Ovary (tissue), 7 donors: ENCODE measurements at regions not wholly inside any gene's neighbourhood (a gene's known extent, or its start where the extent isn't known, plus 50 kb on each side); places are given as distances from the start of the nearest gene placed in this dataset.

Experiments used
- DNase-seq, 5 donors: peaks; one replicate each; pipeline ENCODE4 v3.0.0-alpha.2; 2019 to 2020
- H3K27ac ChIP-seq, 2 donors: fragments of 200-600 bp; one replicate each; pipeline versions ENCODE4 v1.5.1 to v1.8.0; 2019 to 2022
- H3K27me3 ChIP-seq: fragments of 200-600 bp; one replicate; pipeline ENCODE4 v1.8.0; 2022
- H3K36me3 ChIP-seq: fragments of 200-600 bp; sonication (generic); one replicate; pipeline ENCODE4 v1.5.1; 2019
- H3K4me1 ChIP-seq: one replicate; pipeline ENCODE4 v1.8.1; 2013; ENCODE audit warnings: mild to moderate bottlenecking, moderate library complexity; ENCODE audit not compliant: insufficient read depth
- H3K4me3 ChIP-seq: fragments of 200-600 bp; sonication (generic); one replicate; pipeline ENCODE4 v1.5.1; 2017
- H3K9me3 ChIP-seq, 2 donors: fragments of 200-600 bp in 1 of 2; sonication (generic) in 1 of 2; one replicate each; pipeline versions ENCODE4 v1.5.1 to v1.8.1; 2013 to 2019; ENCODE audit warnings: mild to moderate bottlenecking in 1 of 2, moderate library complexity in 1 of 2
- CTCF ChIP-seq, 3 donors: fragments of 450-650 bp in 2 of 3; fragments of 200-600 bp in 1 of 3; IDR thresholded peaks; one replicate each; pipeline versions ENCODE4 v1.5.1 to v1.8.0; 2016 to 2022; ENCODE audit warnings: antibody characterized with exemption in 3 of 3, mild to moderate bottlenecking in 1 of 3
- EP300 ChIP-seq: sonication (generic); formaldehyde crosslinking; IDR thresholded peaks from one replicate; pipeline ENCODE4 v1.6.1; 2017; ENCODE audit warnings: antibody characterized with exemption
- POLR2A ChIP-seq: fragments of 450-650 bp; IDR thresholded peaks from one replicate; pipeline ENCODE4 v1.6.1; 2017; ENCODE audit warnings: antibody characterized with exemption, mild to moderate bottlenecking, moderate library complexity
- WGBS, 3 donors: extraction: QIAGEN DNeasy Blood & Tissue Kit in 1 of 3; methylation state at CpG; one replicate each; pipeline versions ENCODE4 v1.1.5 to v1.1.7; 2013 to 2017; 5-methylcytosine and 5-hydroxymethylcytosine counted together
- intact Hi-C, 4 donors: fragments of 100-400 bp; cut with DNase I; formaldehyde crosslinking; loops; one replicate each; pipeline versions ENCODE4 v1.11.0 to v1.15.1; 2022 to 2023
- donor health status: DM: no; HTN: no; CAD: no; lungs with moderate emphysema.
- donor health status: DM: no; HTN: no; CAD: no.
- donor health status: Bipolar disorder and iron deficiency.
- donor health status: DM: no; HTN: no; CAD: no.
- donor health status: DM: yes; HTN: yes; CAD: no.

- H3K4me1 ChIP-seq = peaks cover 6% of the 10 kb centered on the region
- H3K9me3 ChIP-seq = no peaks in the 10 kb centered on the region
- no peak overlapping the region for H3K27ac ChIP-seq
- intact Hi-C loops = no loop called here
- no peak overlapping the region for H3K4me3 ChIP-seq
- WGBS, 3 donors = 61 to 71% (median 68%) methylated on average over 4 of the region's 4 CpGs
- H3K27me3 ChIP-seq = no peaks in the 10 kb centered on the region
- no peak for DNase-seq
- TF ChIP-seq POLR2A = no peak
- H3K36me3 ChIP-seq = no peaks in the 10 kb centered on the region
Observed at GRCh38 chr6:27619436-27619835, 146.5 kb upstream of the ZNF184 start.

DNA sequence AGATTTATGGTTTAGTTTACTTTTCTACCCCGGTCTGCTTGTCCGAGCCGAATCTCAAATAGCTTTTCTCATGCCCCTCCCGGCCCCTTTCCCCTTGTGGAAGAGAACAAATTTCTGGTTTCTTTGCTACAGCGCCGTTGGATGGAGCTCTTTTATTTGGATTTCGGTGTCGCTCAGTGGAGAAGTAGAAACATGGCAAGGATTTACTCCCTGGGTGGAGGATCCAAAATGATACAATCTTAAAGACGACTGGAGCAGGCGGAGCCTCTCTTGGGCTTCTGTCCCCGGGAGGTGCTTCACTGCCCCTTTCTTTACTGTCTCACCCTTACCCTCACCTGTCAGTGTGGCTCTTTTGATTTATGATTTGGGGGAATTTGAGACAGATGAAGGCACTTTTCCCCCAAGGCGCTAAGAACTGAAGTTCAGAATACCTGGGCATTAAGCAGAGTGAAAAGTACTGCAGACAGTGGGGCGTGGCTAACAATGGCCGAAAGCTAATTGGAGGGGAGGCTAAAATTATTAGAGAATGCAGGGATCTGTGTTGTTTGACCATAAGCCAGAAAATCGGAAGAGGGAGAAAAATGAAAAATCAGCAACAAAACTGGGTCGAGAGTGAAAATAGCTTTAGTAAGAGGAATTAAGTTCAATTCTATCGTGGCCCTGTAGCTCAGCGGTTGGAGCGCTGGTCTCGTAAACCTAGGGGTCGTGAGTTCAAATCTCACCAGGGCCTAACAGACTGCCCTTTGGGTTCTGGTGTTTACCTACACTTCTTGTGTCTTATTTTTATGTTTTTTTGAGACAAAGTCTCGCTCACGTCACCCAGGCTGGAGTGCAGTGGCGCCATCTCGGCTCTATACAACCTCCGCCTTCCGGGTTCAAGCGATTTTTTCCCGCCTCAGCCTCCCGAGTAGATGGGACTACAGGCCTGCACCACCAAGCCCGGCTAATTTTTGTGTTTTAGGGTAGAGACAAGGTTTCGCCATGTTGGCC, 145.1 kb upstream of the ZNF184 start:
- no peak for DNase-seq
- intact Hi-C loops = no loop called here
- no peak for TF ChIP-seq CTCF (IDR thresholded peaks at IDR 0.05)
- no peak for TF ChIP-seq EP300
- no peak for TF ChIP-seq POLR2A
- H3K4me1 ChIP-seq = peaks cover 6% of the 10 kb centered on the region
- H3K9me3 ChIP-seq = no peaks in the 10 kb centered on the region
- H3K27ac ChIP-seq = no peak overlapping the region
- WGBS, 3 donors = 27 to 31% (median 30%) methylated on average over 32 of the region's 32 CpGs
- H3K27me3 ChIP-seq = no peaks in the 10 kb centered on the region
- peak overlapping the region; percentile 22 for H3K4me3 ChIP-seq
- H3K36me3 ChIP-seq = no peaks in the 10 kb centered on the region

DNA sequence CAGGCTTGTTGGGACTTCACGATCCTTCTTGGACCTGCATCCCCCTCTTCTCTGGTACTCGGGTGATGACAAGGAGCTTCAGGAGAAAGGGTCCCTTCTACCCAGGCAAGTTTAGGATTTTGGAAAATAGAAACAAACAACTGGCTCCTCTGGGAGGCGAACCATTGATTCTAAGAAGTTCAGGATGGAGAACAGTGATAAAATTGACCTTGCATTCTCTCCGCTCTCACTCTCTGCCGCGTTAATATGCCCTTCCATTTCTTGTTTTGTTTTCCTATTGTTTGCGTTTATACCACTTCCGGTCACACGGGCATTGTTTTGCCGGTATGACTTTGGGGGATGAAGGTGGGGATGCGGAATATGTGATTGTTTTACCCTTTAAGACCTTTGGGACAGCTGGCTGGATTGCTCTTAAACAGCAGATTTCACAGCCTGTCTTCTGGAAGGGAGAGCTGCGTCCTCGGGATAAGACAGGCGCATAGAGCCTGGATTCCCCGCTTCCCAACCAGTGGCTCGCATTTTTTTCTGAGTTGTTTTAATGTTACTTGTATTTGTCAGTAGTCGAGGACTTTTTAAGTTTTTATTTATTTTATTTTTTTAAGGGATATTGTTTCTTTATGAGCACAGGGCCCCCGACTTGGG, 144.3 kb upstream of the ZNF184 start:
- Histone ChIP-seq H3K27me3 (no peaks in the 10 kb centered on the region), H3K36me3 (no peaks in the 10 kb centered on the region), H3K9me3 (no peaks in the 10 kb centered on the region), H3K27ac (no peak overlapping the region), H3K4me1 (peaks cover 6% of the 10 kb centered on the region), H3K4me3 (peak overlapping the region; percentile 22)
- WGBS, 3 donors = 0 to 1% (median 1%) methylated on average over 18 of the region's 18 CpGs
- intact Hi-C loops = no loop called here
- DNase-seq = no peak
- TF ChIP-seq CTCF (IDR thresholded peaks at IDR 0.05) (no peak), POLR2A (no peak), EP300 (no peak)

GRCh38 chr6:27616328-27617045, 143.6 kb upstream of the ZNF184 start:
- no peaks in the 10 kb centered on the region for H3K27me3 ChIP-seq
- DNase-seq = no peak

More at GRCh38 chr6:27616328-27617045, 143.6 kb upstream of the ZNF184 start:
- Histone ChIP-seq H3K27ac (no peak overlapping the region), H3K4me1 (peaks cover 6% of the 10 kb centered on the region), H3K36me3 (no peaks in the 10 kb centered on the region), H3K4me3 (peak overlapping the region; percentile 22), H3K9me3 (no peaks in the 10 kb centered on the region)
- 15 to 27% (median 23%) methylated on average over 6 of the region's 6 CpGs for WGBS, 3 donors
- TF ChIP-seq CTCF (IDR thresholded peaks at IDR 0.05) (no peak), POLR2A (no peak), EP300 (no peak)
- intact Hi-C loops = no loop called here
